HL-60 (cell line): ENCODE measurements at regions not wholly inside any gene's neighbourhood (a gene's known extent, or its start where the extent isn't known, plus 50 kb on each side); places are given as distances from the start of the nearest gene placed in this dataset.

ENCODE experiments used
- DNase-seq, 2 experiments: peaks; one replicate each; pipeline ENCODE4 v3.0.0-alpha.2; 2010 to 2020; ENCODE audit warnings: low read depth in 1 of 2, low spot score in 1 of 2
- H3K27ac ChIP-seq: fragments of 250-450 bp; sonication (Bioruptor Pico); replicated peaks from 2 replicates; pipeline ENCODE4 v1.5.1; 2020; ENCODE audit warnings: mild to moderate bottlenecking, moderate library complexity
- H3K27me3 ChIP-seq: fragments of 250-450 bp; sonication (Bioruptor Pico); 2 replicates; pipeline ENCODE4 v1.5.1; 2021; ENCODE audit warnings: mild to moderate bottlenecking, moderate library complexity; ENCODE audit not compliant: insufficient read depth, poor library complexity, severe bottlenecking
- H3K4me3 ChIP-seq: replicated peaks from 2 replicates; pipeline ENCODE4 v1.5.1; 2011; ENCODE audit warnings: mild to moderate bottlenecking, control low read depth, low read length; ENCODE audit not compliant: insufficient read depth
- GABPA ChIP-seq: IDR thresholded peaks from 2 replicates; pipeline ENCODE4 v1.6.1; 2012; ENCODE audit warnings: low read depth
- POLR2AphosphoS5 ChIP-seq: IDR thresholded peaks from 2 replicates; pipeline ENCODE4 v1.6.1; 2012; ENCODE audit warnings: low read depth
- SPI1 ChIP-seq: IDR thresholded peaks from 2 replicates; pipeline ENCODE4 v1.6.1; 2012; ENCODE audit warnings: low read depth, mild to moderate bottlenecking, borderline replicate concordance
- TF ChIP-seq, protein P1 (sequence below): IDR thresholded peaks from one replicate; pipeline ENCODE4 v1.5.1; 2011; ENCODE audit warnings: low read length, control low read depth, inconsistent platforms; ENCODE audit not compliant: insufficient read depth
- TF ChIP-seq, protein P2 (sequence below): IDR thresholded peaks from 2 replicates; pipeline ENCODE4 v1.6.1; 2012; ENCODE audit warnings: low read depth; ENCODE audit not compliant: insufficient replicate concordance

DNA sequence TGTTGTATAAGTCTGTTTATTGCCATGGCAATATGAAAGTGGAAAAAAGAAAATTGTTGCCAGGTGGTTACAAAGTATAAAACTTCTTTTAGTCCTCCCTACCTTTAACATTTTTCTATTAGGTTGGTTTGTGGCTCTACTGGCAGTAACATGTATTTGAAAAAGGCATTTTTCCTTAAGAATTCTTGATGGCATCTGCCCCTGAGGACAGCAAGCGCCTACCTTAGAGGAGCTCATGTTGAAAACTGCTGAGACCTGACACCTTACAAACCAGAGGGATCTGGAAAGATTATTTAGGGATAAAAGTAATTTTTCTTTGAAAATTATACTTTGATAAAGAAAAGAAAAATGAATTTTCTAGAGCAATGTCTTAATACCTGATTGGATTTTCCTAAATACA, 208.1 kb downstream of the CAVIN4 start:
- Histone ChIP-seq H3K27me3 (no peaks in the 10 kb centered on the region), H3K27ac (no peak overlapping the region), H3K4me3 (no peak overlapping the region)
- no peak for DNase-seq
- TF ChIP-seq SPI1 (no peak), GABPA (no peak), POLR2AphosphoS5 (no peak)
- TF ChIP-seq, protein P1, sequence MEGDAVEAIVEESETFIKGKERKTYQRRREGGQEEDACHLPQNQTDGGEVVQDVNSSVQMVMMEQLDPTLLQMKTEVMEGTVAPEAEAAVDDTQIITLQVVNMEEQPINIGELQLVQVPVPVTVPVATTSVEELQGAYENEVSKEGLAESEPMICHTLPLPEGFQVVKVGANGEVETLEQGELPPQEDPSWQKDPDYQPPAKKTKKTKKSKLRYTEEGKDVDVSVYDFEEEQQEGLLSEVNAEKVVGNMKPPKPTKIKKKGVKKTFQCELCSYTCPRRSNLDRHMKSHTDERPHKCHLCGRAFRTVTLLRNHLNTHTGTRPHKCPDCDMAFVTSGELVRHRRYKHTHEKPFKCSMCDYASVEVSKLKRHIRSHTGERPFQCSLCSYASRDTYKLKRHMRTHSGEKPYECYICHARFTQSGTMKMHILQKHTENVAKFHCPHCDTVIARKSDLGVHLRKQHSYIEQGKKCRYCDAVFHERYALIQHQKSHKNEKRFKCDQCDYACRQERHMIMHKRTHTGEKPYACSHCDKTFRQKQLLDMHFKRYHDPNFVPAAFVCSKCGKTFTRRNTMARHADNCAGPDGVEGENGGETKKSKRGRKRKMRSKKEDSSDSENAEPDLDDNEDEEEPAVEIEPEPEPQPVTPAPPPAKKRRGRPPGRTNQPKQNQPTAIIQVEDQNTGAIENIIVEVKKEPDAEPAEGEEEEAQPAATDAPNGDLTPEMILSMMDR, result no peak
- TF ChIP-seq, protein P2, sequence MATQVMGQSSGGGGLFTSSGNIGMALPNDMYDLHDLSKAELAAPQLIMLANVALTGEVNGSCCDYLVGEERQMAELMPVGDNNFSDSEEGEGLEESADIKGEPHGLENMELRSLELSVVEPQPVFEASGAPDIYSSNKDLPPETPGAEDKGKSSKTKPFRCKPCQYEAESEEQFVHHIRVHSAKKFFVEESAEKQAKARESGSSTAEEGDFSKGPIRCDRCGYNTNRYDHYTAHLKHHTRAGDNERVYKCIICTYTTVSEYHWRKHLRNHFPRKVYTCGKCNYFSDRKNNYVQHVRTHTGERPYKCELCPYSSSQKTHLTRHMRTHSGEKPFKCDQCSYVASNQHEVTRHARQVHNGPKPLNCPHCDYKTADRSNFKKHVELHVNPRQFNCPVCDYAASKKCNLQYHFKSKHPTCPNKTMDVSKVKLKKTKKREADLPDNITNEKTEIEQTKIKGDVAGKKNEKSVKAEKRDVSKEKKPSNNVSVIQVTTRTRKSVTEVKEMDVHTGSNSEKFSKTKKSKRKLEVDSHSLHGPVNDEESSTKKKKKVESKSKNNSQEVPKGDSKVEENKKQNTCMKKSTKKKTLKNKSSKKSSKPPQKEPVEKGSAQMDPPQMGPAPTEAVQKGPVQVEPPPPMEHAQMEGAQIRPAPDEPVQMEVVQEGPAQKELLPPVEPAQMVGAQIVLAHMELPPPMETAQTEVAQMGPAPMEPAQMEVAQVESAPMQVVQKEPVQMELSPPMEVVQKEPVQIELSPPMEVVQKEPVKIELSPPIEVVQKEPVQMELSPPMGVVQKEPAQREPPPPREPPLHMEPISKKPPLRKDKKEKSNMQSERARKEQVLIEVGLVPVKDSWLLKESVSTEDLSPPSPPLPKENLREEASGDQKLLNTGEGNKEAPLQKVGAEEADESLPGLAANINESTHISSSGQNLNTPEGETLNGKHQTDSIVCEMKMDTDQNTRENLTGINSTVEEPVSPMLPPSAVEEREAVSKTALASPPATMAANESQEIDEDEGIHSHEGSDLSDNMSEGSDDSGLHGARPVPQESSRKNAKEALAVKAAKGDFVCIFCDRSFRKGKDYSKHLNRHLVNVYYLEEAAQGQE, result no peak

DNA sequence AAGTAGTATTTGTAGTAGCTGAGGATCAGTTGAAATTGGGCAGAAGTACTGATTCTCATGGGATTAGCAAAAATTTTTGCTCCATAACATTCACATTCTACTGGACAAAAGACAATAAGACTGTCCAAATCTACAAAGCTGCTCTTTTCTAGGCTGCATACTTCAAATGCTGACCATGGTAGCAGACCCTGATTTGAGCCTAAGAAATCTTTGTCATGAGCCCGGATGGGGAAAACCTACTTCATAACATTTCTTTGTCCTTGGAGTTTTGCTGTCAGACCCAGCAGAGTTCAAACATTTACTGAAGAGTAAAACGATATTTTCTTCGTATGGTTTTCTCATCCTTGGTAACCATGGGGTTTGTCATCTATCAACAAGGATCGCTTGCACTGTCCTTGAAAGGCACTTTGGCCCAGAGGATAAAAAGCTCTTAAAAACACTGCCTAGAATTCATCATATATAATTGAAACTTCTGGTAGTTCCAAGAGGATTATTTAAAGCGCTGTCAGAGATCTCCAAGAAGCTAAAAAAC, 216.9 kb downstream of the CAVIN4 start:
- no peak for DNase-seq
- Histone ChIP-seq H3K27ac (no peak overlapping the region), H3K27me3 (no peaks in the 10 kb centered on the region), H3K4me3 (no peak overlapping the region)
- TF ChIP-seq, protein P1, result no peak
- TF ChIP-seq SPI1 (no peak), POLR2AphosphoS5 (no peak), GABPA (no peak)
- TF ChIP-seq, protein P2, result no peak

DNA sequence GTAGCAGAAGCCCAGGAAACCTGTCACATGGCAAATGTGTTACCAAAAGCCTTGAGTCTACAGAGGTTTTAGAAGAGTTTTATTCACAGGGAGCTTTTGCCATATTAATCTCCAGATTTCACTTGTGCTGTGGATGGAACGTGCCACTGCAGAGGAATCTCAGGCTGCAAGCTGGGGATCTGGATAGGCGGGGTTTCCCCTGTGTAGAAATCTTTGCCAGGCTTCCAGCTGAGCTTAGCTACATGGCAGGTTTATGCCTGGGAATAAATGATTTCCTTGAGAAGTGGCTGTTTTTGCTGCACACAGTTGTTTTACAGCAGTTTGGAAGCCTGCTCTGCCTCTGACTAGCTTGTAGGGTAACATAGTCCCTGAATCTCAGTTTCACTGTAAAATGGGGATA, 224.6 kb upstream of the PLPPR1 start:
- DNase-seq, result no peak
- Histone ChIP-seq H3K27ac (no peak overlapping the region), H3K4me3 (no peak overlapping the region), H3K27me3 (no peaks in the 10 kb centered on the region)
- TF ChIP-seq, protein P1, result no peak
- no peak for TF ChIP-seq GABPA
- TF ChIP-seq, protein P2, result no peak
- no peak for TF ChIP-seq SPI1
- no peak for TF ChIP-seq POLR2AphosphoS5
